ENCODE measurements at regions not wholly inside any gene's neighbourhood (a gene's known extent, or its start where the extent isn't known, plus 50 kb on each side); places are given as distances from the start of the nearest gene placed in this dataset.

GRCh38 chr12:77760271-77761025 is 70.2 kb upstream of the NAV3 start:
- TF ChIP-seq CTCF (IDR thresholded peaks at IDR 0.05) (no peak), POLR2A (IDR thresholded peaks at IDR 0.05) (no peak)
